Effector memory CD4-positive, alpha-beta T cell (primary cell): ENCODE measurements at regions not wholly inside any gene's neighbourhood (a gene's known extent, or its start where the extent isn't known, plus 50 kb on each side); places are given as distances from the start of the nearest gene placed in this dataset.

Source experiments
- DNase-seq, 3 donors: peaks; one replicate each; pipeline ENCODE4 v3.0.0-alpha.2; 2020
- H3K27ac ChIP-seq: 2 replicates; pipeline ENCODE4 v1.7.0; 2013; ENCODE audit warnings: mild to moderate bottlenecking, low read length, moderate library complexity; ENCODE audit not compliant: insufficient read depth, poor library complexity, severe bottlenecking
- H3K27me3 ChIP-seq: replicated peaks from 2 replicates; pipeline ENCODE4 v1.7.0; 2013; ENCODE audit warnings: mild to moderate bottlenecking, low read length; ENCODE audit not compliant: insufficient read depth, control insufficient read depth, poor library complexity, severe bottlenecking
- H3K36me3 ChIP-seq: 2 replicates; pipeline ENCODE4 v1.7.0; 2013; ENCODE audit warnings: mild to moderate bottlenecking, low read length, moderate library complexity; ENCODE audit not compliant: control insufficient read depth, insufficient read depth
- H3K4me1 ChIP-seq: 2 replicates; pipeline ENCODE4 v1.7.0; 2013; ENCODE audit warnings: low read length, mild to moderate bottlenecking; ENCODE audit not compliant: control insufficient read depth, insufficient read depth, poor library complexity, severe bottlenecking
- H3K4me3 ChIP-seq: 2 replicates; pipeline ENCODE4 v1.7.0; 2013; ENCODE audit warnings: low read length, low read depth, mild to moderate bottlenecking; ENCODE audit not compliant: insufficient read depth, poor library complexity, severe bottlenecking
- H3K9me3 ChIP-seq: 2 replicates; pipeline ENCODE4 v1.7.0; 2013; ENCODE audit warnings: mild to moderate bottlenecking, low read length, moderate library complexity; ENCODE audit not compliant: control insufficient read depth

DNA sequence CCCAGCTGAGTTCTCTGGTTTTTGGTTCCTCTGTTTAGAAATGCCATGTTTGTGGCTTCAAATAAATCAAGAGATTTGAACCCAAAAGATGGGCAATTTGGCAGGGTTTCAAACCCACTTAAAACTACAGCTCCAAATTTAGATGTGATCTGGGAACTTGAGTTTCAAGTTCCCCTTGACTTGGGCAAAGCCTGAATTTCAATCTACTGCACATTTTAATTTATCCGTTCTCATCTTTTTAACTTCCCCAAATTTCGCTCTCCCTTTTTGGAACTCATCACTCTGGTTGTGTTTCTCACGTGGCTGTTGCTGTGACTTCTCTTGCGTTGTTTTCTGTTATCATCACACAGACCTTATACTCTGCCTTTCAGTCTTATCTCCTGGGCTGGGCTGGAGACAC, 230.9 kb downstream of the CDC5L start:
- Histone ChIP-seq H3K4me1 (no peaks in the 10 kb centered on the region), H3K27ac (no peak overlapping the region), H3K27me3 (no peaks in the 10 kb centered on the region), H3K9me3 (no peaks in the 10 kb centered on the region), H3K4me3 (no peak overlapping the region), H3K36me3 (no peaks in the 10 kb centered on the region)
- no peak for DNase-seq

DNA sequence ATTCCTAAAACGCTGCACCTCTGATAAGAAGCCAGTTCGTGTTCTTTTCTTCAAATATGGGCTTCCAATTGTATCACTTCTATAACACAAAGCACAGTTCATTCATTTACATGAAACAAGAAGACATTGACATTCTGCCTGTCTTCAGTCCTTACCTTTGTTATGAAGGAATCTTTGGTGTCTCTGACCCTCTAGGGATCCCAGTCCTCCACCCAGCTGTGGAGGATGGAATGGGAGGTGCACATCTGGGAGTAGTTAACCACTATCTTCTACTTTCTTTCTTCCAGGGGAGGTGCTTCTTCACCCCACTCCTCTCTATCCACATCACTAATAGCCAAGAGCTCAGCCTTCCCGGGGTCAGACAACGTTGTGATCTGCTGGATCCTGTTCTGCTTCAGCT, 233.4 kb downstream of the CDC5L start:
- no peaks in the 10 kb centered on the region for H3K36me3 ChIP-seq
- no peak overlapping the region for H3K27ac ChIP-seq
- H3K4me1 ChIP-seq, result no peaks in the 10 kb centered on the region

DNA sequence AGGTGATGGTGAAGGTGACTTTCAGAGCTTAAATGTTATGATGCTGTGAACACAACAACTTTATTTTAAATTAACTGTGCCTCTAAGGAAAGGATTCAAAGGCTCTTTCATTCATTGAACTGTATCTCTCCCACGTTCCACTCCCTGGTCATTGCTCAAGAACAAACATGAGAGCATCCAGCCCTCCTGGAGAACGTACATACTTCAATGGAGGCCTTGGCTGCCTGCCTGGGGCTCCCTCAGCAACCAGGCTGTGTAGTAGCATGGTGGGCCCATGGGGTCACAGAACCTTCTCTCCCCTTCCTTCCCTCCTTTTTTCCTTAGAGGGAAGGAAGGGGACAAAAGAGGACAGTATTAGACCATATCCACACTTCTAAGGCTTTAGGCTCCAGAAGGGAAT, 234.3 kb downstream of the CDC5L start:
- DNase-seq, result no peak
- Histone ChIP-seq H3K4me3 (no peak overlapping the region), H3K4me1 (no peaks in the 10 kb centered on the region), H3K9me3 (no peaks in the 10 kb centered on the region), H3K36me3 (no peaks in the 10 kb centered on the region), H3K27me3 (no peaks in the 10 kb centered on the region), H3K27ac (no peak overlapping the region)

More for the DNA sequence above, 233.4 kb downstream of the CDC5L start:
- no peak overlapping the region for H3K4me3 ChIP-seq
- H3K9me3 ChIP-seq, result no peaks in the 10 kb centered on the region
- H3K27me3 ChIP-seq, result no peaks in the 10 kb centered on the region
- no peak for DNase-seq

DNA sequence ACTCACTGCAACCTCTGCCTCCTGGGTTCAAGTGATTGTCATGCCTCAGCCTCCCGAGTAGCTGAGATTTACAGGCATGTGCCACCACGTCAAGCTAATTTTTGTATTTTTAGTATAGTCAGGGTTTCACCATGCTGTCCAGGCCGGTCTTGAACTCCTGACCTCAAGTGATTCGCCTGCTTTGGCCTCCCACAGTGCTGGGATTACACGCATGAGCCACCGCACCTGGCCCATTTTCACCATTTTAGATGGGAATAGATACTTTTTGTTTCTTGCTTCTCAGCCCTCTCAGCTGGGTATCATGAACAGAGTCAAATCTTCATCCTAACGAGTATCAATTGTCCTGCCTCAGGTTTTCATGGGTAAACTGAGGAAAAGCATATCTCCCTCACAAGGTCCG, 235.0 kb downstream of the CDC5L start:
- H3K4me1 ChIP-seq, result no peaks in the 10 kb centered on the region
- DNase-seq, result no peak
- H3K9me3 ChIP-seq, result no peaks in the 10 kb centered on the region
- H3K4me3 ChIP-seq, result no peak overlapping the region
- H3K36me3 ChIP-seq, result no peaks in the 10 kb centered on the region
- no peak overlapping the region for H3K27ac ChIP-seq
- no peaks in the 10 kb centered on the region for H3K27me3 ChIP-seq

DNA sequence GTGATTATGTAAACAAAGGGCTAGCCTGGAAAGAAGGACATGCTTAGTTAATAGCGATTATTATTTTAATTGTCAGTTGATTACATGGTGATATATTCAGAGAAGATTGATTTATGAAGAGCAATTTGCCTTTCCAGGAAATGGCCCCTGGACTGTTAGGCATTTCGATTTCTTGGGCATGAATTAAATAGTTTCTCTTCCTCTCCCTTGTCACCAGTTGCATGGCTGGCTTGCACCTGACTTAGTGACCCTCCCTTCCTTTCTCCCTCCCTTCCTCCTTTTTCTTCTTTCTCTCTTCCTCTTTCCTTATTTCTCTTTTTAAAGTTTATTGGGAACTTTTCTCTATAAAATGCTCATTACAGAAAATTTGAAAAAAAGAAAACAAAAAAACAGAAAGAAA, 235.4 kb downstream of the CDC5L start:
- no peaks in the 10 kb centered on the region for H3K27me3 ChIP-seq
- no peaks in the 10 kb centered on the region for H3K9me3 ChIP-seq
- no peaks in the 10 kb centered on the region for H3K4me1 ChIP-seq
- DNase-seq, result no peak
- H3K36me3 ChIP-seq, result no peaks in the 10 kb centered on the region
- no peak overlapping the region for H3K4me3 ChIP-seq
- H3K27ac ChIP-seq, result no peak overlapping the region

DNA sequence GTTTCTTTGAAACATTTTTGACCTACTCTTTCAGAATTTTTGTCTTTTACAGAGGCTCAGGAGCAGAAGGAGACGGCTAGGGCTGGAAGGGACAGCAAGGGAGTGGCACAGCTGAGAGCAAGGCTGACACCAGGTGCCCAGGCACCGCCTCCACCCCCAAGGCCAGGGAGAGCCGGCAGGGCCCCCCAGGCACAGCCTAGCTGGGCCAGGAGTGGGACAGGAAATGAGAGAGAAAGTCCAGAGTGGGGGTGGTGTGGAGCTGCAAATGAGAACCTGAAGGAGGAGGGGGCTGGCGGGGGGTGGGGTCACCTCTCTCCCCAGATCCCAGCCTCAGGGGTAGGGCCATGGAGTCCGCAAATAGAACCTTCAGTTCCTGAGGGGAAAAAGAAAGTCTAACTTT, 236.7 kb downstream of the CDC5L start:
- H3K4me3 ChIP-seq, result no peak overlapping the region
- no peaks in the 10 kb centered on the region for H3K27me3 ChIP-seq
- DNase-seq, result no peak
- H3K36me3 ChIP-seq, result no peaks in the 10 kb centered on the region
- no peaks in the 10 kb centered on the region for H3K9me3 ChIP-seq
- H3K4me1 ChIP-seq, result no peaks in the 10 kb centered on the region
- H3K27ac ChIP-seq, result no peak overlapping the region

DNA sequence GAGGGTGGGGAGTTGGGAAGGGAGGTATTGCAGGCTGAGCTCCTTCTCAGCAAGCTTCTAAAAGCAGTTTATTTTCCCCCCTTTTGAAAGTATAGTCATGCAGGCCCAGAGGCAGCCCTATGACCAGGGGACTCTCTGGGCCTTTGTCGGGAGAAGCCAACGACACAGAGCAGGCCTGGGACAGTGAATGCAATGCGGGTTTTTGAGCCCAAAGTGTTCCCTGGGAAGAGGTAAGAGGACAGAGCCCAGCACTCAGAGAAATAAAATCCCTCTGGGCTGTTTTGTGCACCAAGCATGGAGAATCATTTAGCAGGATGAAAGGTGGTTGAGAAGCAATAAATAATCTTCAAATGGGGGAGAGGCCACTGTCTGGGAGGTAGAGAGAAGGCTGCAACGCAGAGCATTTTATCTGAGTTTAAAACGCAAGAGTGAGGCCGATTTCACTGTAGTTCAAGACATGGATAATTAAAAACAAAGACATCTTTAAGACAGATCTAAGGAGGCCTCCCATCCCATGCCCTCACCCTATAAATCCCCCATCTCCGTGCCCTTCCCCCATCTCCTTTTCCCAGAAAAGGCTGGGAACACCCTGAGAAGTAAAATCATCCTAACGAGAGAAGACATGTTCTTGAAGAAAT, 237.5 kb downstream of the CDC5L start:
- Histone ChIP-seq H3K4me3 (no peak overlapping the region), H3K4me1 (no peaks in the 10 kb centered on the region), H3K27me3 (no peaks in the 10 kb centered on the region), H3K36me3 (no peaks in the 10 kb centered on the region), H3K9me3 (no peaks in the 10 kb centered on the region), H3K27ac (no peak overlapping the region)
- no peak for DNase-seq

DNA sequence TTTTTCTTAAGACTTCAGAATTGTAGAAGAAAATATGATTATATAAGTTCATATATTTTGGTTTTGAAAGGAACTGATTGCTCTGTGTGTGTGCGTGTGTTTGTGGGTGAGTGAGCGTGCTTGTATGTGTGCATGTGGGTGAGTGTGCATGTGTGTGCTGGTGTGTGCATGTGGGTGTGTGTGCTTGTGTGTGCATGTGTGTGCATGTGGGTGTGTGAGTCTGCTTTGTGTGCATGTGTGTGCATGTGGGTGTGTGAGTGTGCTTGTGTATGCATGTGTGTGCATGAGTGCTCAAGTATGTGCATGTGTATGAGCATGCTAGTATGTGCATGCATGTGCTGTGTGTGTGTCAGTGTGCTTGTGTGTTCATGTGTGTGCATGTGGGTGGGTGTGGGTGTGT, 238.5 kb downstream of the CDC5L start:
- H3K27me3 ChIP-seq, result no peaks in the 10 kb centered on the region
- H3K4me1 ChIP-seq, result no peaks in the 10 kb centered on the region
- DNase-seq, result no peak
- no peaks in the 10 kb centered on the region for H3K9me3 ChIP-seq
- H3K36me3 ChIP-seq, result no peaks in the 10 kb centered on the region
- H3K27ac ChIP-seq, result no peak overlapping the region
- no peak overlapping the region for H3K4me3 ChIP-seq

DNA sequence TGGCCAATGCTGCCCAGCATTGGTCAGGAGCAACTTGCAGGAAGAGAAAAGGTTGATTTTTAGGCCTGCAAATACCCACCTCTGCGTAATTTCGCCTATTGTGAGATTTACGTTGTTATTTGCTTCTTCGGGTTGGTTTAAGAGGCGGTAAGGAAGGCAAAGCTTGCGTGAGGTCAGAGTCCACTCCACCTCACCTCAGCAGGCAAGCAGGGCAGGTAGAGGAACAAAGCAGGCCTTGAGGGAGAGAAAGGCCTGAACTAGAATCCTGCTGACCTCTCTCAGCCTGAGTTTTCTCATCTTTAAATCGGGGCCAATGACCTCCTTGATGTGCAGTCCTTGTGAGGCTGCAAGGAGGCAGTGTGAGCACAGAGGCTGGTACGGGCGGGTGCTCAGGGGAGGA, 239.1 kb downstream of the CDC5L start:
- no peak for DNase-seq
- H3K27me3 ChIP-seq, result no peaks in the 10 kb centered on the region
- H3K36me3 ChIP-seq, result no peaks in the 10 kb centered on the region
- H3K4me1 ChIP-seq, result no peaks in the 10 kb centered on the region
- H3K27ac ChIP-seq, result no peak overlapping the region
- H3K9me3 ChIP-seq, result no peaks in the 10 kb centered on the region
- H3K4me3 ChIP-seq, result no peak overlapping the region

DNA sequence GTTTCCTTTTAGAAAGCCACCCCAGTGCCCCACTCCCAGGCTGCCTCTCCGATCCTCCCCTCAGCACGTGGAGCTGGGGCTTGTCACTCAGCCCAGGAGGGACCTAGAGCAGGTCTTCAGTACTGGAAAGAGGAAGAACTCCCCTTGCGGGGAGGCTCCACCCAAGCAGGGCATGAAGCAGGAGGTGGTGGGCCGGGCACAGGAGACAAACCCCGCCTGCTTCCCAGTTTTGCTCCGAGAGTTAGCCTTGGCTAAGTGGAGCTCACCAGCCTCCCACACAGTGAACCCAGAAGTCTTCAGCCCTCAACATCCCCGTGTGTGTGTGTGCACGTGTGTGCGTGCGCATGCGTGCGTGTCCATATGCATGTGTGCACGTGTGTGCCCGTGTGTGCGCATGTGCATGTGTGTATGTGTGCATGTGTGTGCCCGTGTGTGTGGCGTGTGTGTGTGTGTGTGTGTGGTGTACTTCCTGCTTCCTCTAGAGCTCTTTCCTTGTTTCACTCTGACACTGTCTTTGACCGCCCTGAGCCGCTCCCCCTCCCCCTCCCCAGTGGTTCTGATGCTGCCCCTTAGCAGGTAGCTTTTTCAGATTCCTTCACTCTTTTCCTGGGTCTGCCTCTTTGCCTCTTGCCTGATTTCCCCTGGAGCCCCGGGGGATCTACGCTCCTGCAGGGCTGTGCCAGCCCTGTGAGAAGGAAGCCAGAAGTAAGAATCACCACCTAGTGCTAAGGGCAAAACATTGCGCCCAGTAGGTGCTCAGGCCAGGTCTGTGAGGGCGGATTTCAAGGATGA, 239.8 kb downstream of the CDC5L start:
- Histone ChIP-seq H3K4me3 (no peak overlapping the region), H3K27me3 (no peaks in the 10 kb centered on the region), H3K27ac (no peak overlapping the region), H3K4me1 (no peaks in the 10 kb centered on the region), H3K36me3 (no peaks in the 10 kb centered on the region), H3K9me3 (no peaks in the 10 kb centered on the region)
- DNase-seq, result no peak
